Right lobe of liver (tissue), 4 donors: ENCODE measurements at regions not wholly inside any gene's neighbourhood (a gene's known extent, or its start where the extent isn't known, plus 50 kb on each side); places are given as distances from the start of the nearest gene placed in this dataset.

Source experiments
- CTCF ChIP-seq, 4 donors: fragments of 200-600 bp in 3 of 4; fragments of 450-650 bp in 1 of 4; IDR thresholded peaks; one replicate each; pipeline versions ENCODE4 v1.5.1 to v1.8.0; 2016 to 2022; ENCODE audit warnings: antibody characterized with exemption in 4 of 4, mild to moderate bottlenecking in 2 of 4
- POLR2A ChIP-seq: fragments of 450-650 bp; IDR thresholded peaks from one replicate; pipeline ENCODE4 v1.6.1; 2017; ENCODE audit warnings: antibody characterized with exemption, mild to moderate bottlenecking
- donor health status: DM: no; HTN: no; CAD: no.
- donor health status: DM: no; HTN: no; CAD: no.
- donor health status: DM: no; HTN: yes; CAD: no.

DNA sequence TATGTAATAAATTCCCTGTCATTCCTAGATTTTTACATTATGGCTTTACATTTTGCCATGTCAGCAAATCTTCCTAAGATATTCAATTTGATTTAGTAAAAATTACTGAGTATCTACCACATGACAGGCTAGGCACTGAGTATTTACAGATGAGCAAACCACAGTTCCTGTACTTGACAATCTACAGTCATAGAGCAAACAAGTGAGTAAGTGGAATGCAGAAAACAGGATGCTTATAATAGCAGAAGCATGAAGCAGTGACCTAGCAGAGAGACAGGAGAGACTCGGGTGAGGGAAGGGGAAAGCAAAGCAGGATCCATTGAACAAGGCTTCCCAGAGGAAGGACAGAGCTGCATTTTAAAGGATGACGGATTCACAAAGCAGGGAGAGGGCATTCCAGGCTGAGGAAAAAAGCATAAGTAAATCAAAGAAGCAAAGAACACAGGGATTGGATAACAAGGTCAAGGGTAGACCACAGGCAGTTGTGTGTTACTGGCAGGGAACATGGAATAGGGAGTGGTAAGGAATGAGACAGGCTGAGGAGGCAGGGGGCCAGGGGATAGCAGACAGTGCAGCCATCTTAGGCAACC lies 124.7 kb upstream of the C1QTNF7 start:
- TF ChIP-seq CTCF (IDR thresholded peaks at IDR 0.05) (no peak), POLR2A (no peak)
